Activated CD8-positive, alpha-beta memory T cell treated with anti-CD3 and anti-CD28 coated beads, Interleukin-2, amount 50 U/mL, for 48 hours (primary cell): ENCODE measurements at regions not wholly inside any gene's neighbourhood (a gene's known extent, or its start where the extent isn't known, plus 50 kb on each side); places are given as distances from the start of the nearest gene placed in this dataset.
"Not testable (repeated sequence)": the region's sequence is repeated elsewhere in the genome, so short reads cannot be mapped to it uniquely, and the experiment has no call there.

Experiments used
- DNase-seq: peaks from one replicate; pipeline ENCODE4 v3.0.0-alpha.2; 2020

GRCh38 chr13:81602241-81602640 is 1261.3 kb upstream of the SPRY2 start:
- no peak for DNase-seq

DNA sequence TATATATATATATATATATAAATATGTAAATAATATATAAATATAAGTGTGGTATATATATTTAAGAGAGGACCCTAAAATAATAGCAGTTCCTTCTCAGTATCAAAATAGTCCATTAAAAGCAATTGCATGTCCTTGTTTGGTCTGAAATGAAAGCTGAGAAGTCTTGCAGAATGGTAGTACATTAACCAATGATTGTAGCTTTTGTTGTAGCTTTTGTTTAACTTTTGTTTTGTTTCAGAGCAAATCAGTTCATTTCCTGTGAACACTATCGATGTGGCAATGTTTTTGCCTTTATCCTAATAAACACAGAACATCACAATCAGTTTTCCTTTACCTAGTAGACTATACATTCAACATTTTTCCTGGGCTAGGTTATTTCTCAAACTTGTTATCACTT is 1256.2 kb upstream of the SPRY2 start:
- no peak for DNase-seq

DNA sequence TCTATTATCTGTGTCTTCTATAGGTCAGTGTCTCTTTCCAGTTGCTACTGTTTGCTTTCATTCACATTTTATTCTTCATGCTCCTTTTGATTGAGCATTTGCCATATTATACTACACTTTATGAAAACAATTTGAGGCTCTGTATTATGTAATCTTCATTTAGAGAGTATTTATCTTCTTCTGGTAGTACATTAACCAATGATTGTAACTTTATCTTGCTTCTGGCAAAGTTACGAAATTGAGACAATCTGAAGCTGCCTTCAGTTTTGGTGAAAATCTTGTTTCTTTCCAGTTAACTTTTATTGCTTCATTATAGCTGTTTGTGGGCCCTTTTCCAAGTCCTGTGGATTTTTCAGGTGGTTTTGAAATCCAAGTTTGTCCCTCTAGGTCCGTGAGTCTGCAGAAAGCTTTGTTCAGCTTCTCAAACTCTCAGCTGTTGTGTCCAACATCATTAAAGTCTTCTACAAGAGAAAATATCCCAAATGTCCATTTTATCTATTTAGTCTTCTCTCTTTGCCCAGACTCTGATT is 1255.4 kb upstream of the SPRY2 start:
- no peak for DNase-seq

GRCh38 chr13:81591528-81592220 is 1250.7 kb upstream of the SPRY2 start:
- DNase-seq, result no peak

- no peak for DNase-seq
Observed at GRCh38 chr13:81582381-81582780, 1241.5 kb upstream of the SPRY2 start.

DNA sequence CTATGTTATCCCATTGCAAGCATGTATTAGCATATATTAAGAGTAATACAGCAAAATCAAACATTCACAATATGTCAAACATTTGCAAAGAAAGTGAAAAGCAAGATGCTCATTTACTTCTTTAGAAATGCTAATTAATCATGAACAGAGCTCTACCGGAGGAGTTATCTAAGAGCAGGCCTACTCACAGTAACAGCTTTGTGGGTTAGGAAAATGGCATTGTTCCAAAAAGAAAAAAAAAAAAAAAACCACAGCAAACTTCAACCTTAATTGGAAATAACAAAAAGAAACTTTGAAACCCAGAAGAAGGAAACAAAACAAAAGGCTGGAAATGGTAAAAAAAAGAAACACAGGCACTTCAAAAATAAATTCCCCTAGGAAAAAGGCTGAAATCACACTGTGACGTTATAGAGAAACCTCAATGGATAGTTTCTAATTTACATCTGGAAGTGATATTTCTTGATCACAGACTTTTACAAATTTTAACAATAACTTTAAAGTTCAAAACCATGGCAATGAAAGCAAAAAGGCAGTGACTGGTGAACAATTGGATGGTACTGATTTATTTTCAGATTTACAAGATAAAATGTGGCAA is 1236.8 kb upstream of the SPRY2 start:
- no peak for DNase-seq

DNA sequence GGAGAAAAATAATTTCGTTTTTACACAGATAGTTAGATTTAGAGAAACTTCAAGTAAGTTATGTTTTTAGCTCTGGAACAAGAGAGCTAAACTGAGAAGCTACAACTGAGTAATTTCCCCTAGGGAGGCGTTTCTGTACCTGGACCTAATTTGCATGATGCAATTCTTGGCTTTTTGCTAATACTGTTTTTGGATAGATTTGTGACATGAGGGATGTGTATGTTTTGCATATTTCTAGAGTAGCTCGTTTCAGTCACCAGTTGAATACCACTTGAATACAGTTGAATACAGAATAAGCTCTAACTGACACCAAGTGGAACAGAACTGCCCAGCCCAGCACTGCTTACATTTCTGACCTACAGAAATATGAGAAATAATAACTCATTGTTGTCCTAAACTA is 1227.9 kb upstream of the SPRY2 start:
- no peak for DNase-seq

DNA sequence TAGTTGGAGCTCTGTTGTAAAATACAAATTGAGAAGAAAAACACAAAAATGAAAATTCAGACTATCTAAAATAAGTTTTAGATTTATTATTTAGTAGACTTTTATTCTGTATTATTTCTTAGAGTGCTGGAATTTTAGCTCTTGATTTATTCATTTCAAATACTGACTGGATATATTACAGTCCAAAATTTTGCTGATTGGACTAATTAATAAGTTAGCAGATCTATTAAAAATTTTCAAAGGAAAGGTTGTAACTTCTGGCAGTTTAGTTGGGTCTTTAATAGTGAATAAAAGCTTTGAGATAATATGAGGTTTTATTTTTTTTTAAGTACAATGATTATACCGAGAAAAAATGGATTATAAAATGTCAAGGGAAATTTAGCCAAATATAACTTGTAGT is 1224.9 kb upstream of the SPRY2 start:
- no peak for DNase-seq

GRCh38 chr13:81563091-81563490 is 1222.2 kb upstream of the SPRY2 start:
- DNase-seq, result no peak

DNA sequence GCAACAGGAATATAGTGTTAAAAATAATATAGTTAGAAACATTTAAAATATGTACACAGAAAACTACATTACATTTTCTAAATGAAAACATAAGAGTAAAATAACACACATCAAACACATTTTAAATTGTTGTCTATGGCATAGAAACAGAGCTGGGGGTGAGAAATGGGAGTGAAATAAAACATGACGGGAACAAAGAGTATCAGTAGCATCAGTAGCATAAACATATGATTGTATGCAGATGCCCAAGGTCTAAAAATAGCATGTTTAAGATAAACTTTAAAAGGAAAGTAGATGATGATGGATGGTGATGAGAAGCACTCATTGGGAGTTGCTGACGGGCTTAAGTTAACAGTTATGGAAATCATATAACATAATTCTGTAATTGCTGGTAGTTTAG is 1221.7 kb upstream of the SPRY2 start:
- no peak for DNase-seq

DNA sequence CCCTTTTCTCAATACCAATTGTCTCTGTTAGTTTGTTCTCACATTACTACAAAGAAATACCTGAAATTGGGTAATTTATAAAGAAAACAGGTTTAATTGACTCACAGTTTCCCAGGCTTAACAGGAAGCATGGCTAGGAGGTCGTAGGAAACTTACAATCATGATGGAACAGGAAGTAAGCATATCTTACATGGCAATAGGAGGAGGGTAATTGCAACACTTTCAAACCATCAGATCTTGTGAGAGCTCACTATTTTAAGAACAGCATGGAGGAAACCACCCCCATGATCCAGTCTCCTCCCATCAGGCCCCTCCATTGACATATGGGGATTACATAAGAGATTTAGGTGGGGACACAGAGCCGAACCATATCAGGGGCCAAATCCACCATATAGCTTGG is 1210.1 kb upstream of the SPRY2 start:
- DNase-seq, result no peak

- DNase-seq, result not testable (repeated sequence)
Observed at GRCh38 chr13:81546294-81546693, 1205.4 kb upstream of the SPRY2 start.

GRCh38 chr13:81540777-81541176 is 1199.9 kb upstream of the SPRY2 start:
- no peak for DNase-seq

- no peak for DNase-seq
Observed at GRCh38 chr13:81539643-81540150, 1198.8 kb upstream of the SPRY2 start.

DNA sequence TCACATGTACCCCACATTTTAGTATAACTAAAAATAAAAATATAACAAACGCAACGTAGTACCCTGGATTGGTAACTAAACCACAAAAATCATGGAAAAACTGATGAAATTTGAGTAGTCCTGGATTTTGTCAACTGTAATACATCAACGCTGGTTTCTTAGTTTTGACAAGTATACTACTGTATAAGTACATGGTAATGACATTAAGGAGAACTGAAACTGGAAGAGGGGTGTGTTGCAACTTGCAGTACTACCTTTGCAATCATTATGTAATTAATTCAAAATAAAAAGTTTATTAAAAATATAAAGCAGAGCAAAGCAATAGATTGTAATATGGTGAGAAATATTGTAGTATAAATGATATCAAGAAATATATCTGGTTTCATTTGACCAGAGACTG is 1158.0 kb upstream of the SPRY2 start:
- DNase-seq, result no peak

GRCh38 chr13:81493144-81493543 is 1152.2 kb upstream of the SPRY2 start:
- no peak for DNase-seq

DNA sequence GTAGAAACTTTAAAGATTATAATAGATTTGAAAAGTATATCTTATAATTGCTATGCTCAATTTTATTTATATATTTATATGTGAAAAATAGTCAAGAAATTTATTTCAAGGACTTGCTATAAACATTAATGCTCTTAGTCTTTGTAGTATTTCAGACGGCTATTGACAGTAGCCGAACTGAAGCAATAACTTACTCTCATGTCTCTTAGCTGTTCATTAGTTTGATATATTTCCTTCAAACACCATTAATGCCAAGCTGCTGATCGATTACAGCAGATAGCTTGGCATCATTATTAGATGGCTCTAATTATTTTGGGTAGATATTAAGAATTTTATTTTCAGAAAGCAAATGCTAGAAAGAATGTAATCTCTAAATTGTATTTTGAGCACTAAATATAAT is 1151.5 kb upstream of the SPRY2 start:
- DNase-seq, result no peak

DNA sequence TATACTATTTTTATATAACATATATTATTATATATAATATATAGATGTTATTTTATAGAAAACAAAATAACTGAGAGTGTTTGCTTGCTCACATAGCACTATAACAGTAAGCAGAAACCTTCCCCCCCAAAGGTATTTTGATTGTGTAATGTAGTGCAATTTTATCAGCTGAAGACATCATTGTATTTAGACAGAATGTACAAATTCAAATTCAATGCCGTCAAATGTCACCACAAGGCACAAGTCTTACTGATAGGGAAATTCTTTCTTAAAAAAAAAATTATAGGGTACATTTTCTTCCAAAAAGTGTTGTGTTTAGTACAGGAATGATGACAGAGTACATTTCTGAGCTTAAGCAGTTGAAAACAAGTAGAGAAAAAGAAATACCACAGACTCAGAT is 1147.1 kb upstream of the SPRY2 start:
- DNase-seq, result no peak

- DNase-seq, result no peak
Observed at GRCh38 chr13:81487151-81487550, 1146.2 kb upstream of the SPRY2 start.

DNA sequence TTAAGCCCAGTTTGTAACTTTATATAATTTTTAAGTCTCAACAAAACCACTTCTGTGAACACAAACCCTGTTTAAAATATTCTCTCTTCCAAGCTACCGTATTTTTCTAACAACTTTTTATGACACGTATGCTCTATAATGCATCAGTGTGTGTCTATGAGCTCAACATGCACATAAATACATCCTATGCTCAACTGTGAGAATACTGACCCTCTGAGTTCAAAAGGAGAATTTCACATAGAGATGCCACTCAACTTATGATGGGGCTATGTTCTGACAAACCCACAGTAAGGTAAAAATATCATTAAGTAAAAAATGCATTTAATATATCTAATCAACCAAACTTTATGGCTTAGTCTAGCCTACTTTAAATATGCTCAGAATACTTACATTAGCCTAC is 1139.7 kb upstream of the SPRY2 start:
- no peak for DNase-seq

DNA sequence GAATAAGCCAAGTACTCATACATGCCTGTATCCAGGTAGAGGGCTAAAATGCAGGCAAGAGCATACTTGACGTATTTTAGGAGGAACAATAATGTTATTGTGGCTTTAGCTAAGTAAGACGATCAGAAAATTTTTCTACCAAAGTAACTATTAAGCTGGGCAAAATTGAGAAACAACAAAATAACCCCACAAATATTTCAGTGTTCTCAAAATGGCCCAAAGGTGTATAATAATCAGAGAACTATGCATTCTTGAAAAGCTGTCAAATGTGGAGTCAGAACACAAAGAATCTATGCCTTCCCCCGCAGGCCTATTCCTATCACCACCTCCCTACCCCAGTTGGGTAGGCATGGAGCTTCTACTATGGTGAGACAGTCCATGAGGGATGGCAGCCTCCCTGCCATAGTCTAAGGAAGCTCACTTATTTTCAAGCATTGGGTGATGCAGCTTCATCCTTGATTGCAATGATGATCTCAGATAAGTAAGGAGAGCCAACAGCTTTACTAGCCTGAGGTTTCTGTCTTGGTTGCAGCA is 1132.5 kb upstream of the SPRY2 start:
- no peak for DNase-seq

GRCh38 chr13:81458170-81458569 is 1117.2 kb upstream of the SPRY2 start:
- no peak for DNase-seq

DNA sequence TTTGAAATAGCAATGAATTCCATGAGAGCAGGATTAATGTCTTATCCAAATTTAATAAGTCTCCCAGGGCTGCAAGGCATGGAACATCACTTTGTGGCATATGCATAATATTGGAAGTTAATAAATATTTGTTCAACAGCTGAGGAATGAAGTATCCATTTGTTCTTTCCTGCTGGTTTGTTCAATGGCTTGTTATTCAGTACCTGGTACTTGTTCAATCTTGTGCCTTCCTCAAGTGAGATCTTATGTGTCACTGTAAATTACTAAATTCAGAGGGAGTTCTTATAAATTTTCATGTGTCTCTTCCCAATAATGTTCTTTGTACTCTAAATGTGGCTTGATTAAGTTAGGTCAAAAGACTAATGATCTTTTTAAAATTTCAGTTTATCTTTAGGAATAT is 1105.5 kb upstream of the SPRY2 start:
- no peak for DNase-seq

DNA sequence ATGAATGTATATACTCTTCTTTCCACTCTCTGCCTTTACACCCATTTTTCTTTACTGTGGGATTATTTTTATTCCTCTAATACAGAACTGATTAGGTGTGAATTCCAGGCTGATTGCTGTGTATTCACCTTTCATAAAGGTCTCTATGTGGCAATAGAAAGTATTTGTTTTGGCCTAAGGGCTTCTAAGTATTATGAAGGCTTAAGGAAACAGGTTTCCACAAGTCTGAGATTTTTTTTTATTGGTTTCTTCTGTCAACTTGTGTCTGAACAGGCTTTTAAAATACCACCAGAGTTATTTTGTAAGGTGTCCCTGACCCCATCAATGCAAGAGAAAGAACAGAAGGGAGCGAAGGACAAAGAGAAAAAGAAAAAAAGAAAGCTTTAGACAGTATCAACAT is 1102.0 kb upstream of the SPRY2 start:
- no peak for DNase-seq
